H1 (cell line): ENCODE measurements at regions not wholly inside any gene's neighbourhood (a gene's known extent, or its start where the extent isn't known, plus 50 kb on each side); places are given as distances from the start of the nearest gene placed in this dataset.
"Not testable (repeated sequence)": the region's sequence is repeated elsewhere in the genome, so short reads cannot be mapped to it uniquely, and the experiment has no call there.

ENCODE experiments used
- CTCF ChIA-PET: fragments of 300-600 bp; sonication (Branson Sonifier 250); formaldehyde crosslinking; loops from one replicate; lab custom pipeline; 2021; ENCODE audit not compliant: partially characterized antibody; lab: Charles Lee
- POLR2A ChIA-PET: fragments of 300-600 bp; sonication (Branson Sonifier 250); formaldehyde crosslinking; loops from one replicate; lab custom pipeline; 2021; ENCODE audit warnings: inconsistent platforms; ENCODE audit not compliant: partially characterized antibody; lab: Charles Lee
- DNase-seq, 2 experiments: peaks; one replicate each; pipeline versions ENCODE4 v3.0.0 to v3.0.0-alpha.2; 2010 to 2022; ENCODE audit warnings: low spot score in 2 of 2, low read depth in 1 of 2, mixed read lengths in 1 of 2
- FAIRE-seq: peaks from 2 replicates; lab custom pipeline; 2011; peaks lifted over from hg19 to GRCh38; lab: Jason Lieb, UNC
- H2AFZ ChIP-seq: 2 replicates; pipeline ENCODE4 v1.8.1; 2012; ENCODE audit warnings: low read length, inconsistent platforms
- H2AK5ac ChIP-seq: 2 replicates; pipeline ENCODE4 v1.6.1; 2013; ENCODE audit warnings: low read depth, low read length
- H2BK120ac ChIP-seq: replicated peaks from 2 replicates; pipeline ENCODE3; 2013; ENCODE audit warnings: low read depth, low read length, inconsistent platforms
- H2BK12ac ChIP-seq: 2 replicates; pipeline ENCODE4 v1.6.1; 2013; ENCODE audit warnings: low read depth, low read length
- H2BK15ac ChIP-seq: 2 replicates; pipeline ENCODE4 v1.6.1; 2013; ENCODE audit warnings: low read length
- H2BK20ac ChIP-seq: 2 replicates; pipeline ENCODE4 v1.6.1; 2013; ENCODE audit warnings: low read length
- H2BK5ac ChIP-seq: 2 replicates; pipeline ENCODE4 v1.6.1; 2013; ENCODE audit warnings: low read depth, low read length
- H3K14ac ChIP-seq: 2 replicates; pipeline ENCODE4 v1.6.1; 2013; ENCODE audit warnings: inconsistent platforms; ENCODE audit not compliant: insufficient read length
- H3K18ac ChIP-seq: 2 replicates; pipeline ENCODE4 v1.6.1; 2013; ENCODE audit warnings: low read length; ENCODE audit errors: extremely low read depth
- H3K23ac ChIP-seq: 2 replicates; pipeline ENCODE4 v1.6.1; 2013; ENCODE audit warnings: inconsistent platforms; ENCODE audit not compliant: insufficient read length
- H3K23me2 ChIP-seq: 2 replicates; pipeline ENCODE4 v1.6.1; 2013; ENCODE audit warnings: low read depth, low read length
- H3K27ac ChIP-seq: 2 replicates; pipeline ENCODE4 v1.6.1; 2011; ENCODE audit warnings: low read depth, low read length, inconsistent platforms
- H3K27me3 ChIP-seq, 4 experiments: replicated peaks in 1 of 4; 1 replicate in 1 of 4; 2 replicates in 3 of 4; pipeline versions ENCODE4 v1.6.1 to v1.8.1; 2011 to 2013; ENCODE audit warnings: low read length in 3 of 4, mild to moderate bottlenecking in 3 of 4, inconsistent platforms in 2 of 4, mixed read lengths in 2 of 4, moderate library complexity in 1 of 4; ENCODE audit not compliant: control insufficient read depth in 3 of 4, insufficient read depth in 3 of 4; ENCODE audit errors: extremely low read depth in 1 of 4
- H3K36me3 ChIP-seq, 4 experiments: 2 replicates each; pipeline versions ENCODE4 v1.6.1 to v1.8.1; 2011 to 2013; ENCODE audit warnings: mild to moderate bottlenecking in 4 of 4, low read length in 3 of 4, moderate library complexity in 2 of 4, control low read depth in 1 of 4, inconsistent platforms in 1 of 4; ENCODE audit not compliant: insufficient read depth in 4 of 4, control insufficient read depth in 2 of 4
- H3K4ac ChIP-seq: replicated peaks from 2 replicates; pipeline ENCODE3; 2013; ENCODE audit warnings: low read length, low read depth, mixed read lengths, inconsistent platforms; ENCODE audit not compliant: insufficient read length
- H3K4me1 ChIP-seq, 4 experiments: replicated peaks in 1 of 4; 1 replicate in 1 of 4; 2 replicates in 3 of 4; pipeline versions ENCODE4 v1.6.1 to v1.8.1; 2011 to 2013; ENCODE audit warnings: low read length in 3 of 4, inconsistent platforms in 2 of 4, mixed read lengths in 1 of 4; ENCODE audit not compliant: insufficient read depth in 4 of 4, control insufficient read depth in 3 of 4
- H3K4me2 ChIP-seq, 2 experiments: 2 replicates each; pipeline versions ENCODE4 v1.6.1 to v1.8.1; 2011 to 2013; ENCODE audit warnings: low read depth in 2 of 2, low read length in 2 of 2, control low read depth in 1 of 2, inconsistent platforms in 1 of 2, mild to moderate bottlenecking in 1 of 2; ENCODE audit not compliant: insufficient read depth in 1 of 2
- H3K4me3 ChIP-seq, 4 experiments: fragments of 200-600, 300-600 bp in 1 of 4; sonication (generic), shearing (Covaris generic), sonication (Bioruptor Twin) in 1 of 4; 2 replicates each; pipeline versions ENCODE4 v1.5.1 to v1.8.1; 2011 to 2016; ENCODE audit warnings: low read length in 4 of 4, low read depth in 3 of 4, control low read depth in 2 of 4, inconsistent platforms in 2 of 4, mild to moderate bottlenecking in 2 of 4, mixed read lengths in 1 of 4, moderate library complexity in 1 of 4; ENCODE audit not compliant: insufficient read depth in 2 of 4; ENCODE audit errors: extremely low read depth in 1 of 4
- H3K56ac ChIP-seq: replicated peaks from 2 replicates; pipeline ENCODE3; 2013; ENCODE audit warnings: low read depth, mild to moderate bottlenecking, mixed read lengths, low read length, inconsistent platforms; ENCODE audit not compliant: insufficient read length
- H3K79me1 ChIP-seq: 2 replicates; pipeline ENCODE4 v1.6.1; 2013; ENCODE audit warnings: low read depth, low read length, control low read depth
- H3K79me2 ChIP-seq, 2 experiments: 2 replicates each; pipeline versions ENCODE4 v1.6.1 to v1.8.1; 2012 to 2013; ENCODE audit warnings: low read length in 2 of 2, mild to moderate bottlenecking in 2 of 2, inconsistent platforms in 1 of 2; ENCODE audit not compliant: insufficient read depth in 2 of 2, control insufficient read depth in 1 of 2
- H3K9ac ChIP-seq, 4 experiments: replicated peaks in 1 of 4; 1 replicate in 1 of 4; 2 replicates in 3 of 4; pipeline versions ENCODE4 v1.6.1 to v1.8.1; 2011 to 2013; ENCODE audit warnings: low read depth in 3 of 4, low read length in 3 of 4, control low read depth in 2 of 4, mild to moderate bottlenecking in 2 of 4, moderate library complexity in 2 of 4, inconsistent platforms in 1 of 4; ENCODE audit errors: extremely low read depth in 1 of 4
- H3K9me3 ChIP-seq, 2 experiments: 2 replicates each; pipeline versions ENCODE4 v1.6.1 to v1.8.1; 2012 to 2013; ENCODE audit warnings: mild to moderate bottlenecking in 2 of 2, moderate library complexity in 2 of 2, control low read depth in 1 of 2, inconsistent platforms in 1 of 2, low read depth in 1 of 2, low read length in 1 of 2, mixed read lengths in 1 of 2; ENCODE audit not compliant: insufficient read depth in 2 of 2
- H4K20me1 ChIP-seq, 2 experiments: replicated peaks in 1 of 2; 2 replicates each; pipeline versions ENCODE3 to v1.8.1; 2011 to 2013; ENCODE audit warnings: inconsistent platforms in 2 of 2, low read length in 2 of 2, mild to moderate bottlenecking in 1 of 2; ENCODE audit not compliant: insufficient read depth in 2 of 2, control insufficient read depth in 1 of 2
- H4K5ac ChIP-seq: 2 replicates; pipeline ENCODE4 v1.6.1; 2013; ENCODE audit warnings: low read length, low read depth, mixed read lengths, inconsistent platforms; ENCODE audit not compliant: insufficient read length
- H4K8ac ChIP-seq: 2 replicates; pipeline ENCODE4 v1.8.0; 2013; ENCODE audit warnings: mild to moderate bottlenecking, moderate library complexity, low read length, inconsistent platforms; ENCODE audit not compliant: insufficient read depth; ENCODE audit errors: extremely low read depth
- H4K91ac ChIP-seq: replicated peaks from 2 replicates; pipeline ENCODE3; 2013; ENCODE audit warnings: low read length, mixed read lengths, inconsistent platforms; ENCODE audit not compliant: insufficient read length
- WGBS, 2 experiments: shearing (Covaris generic) in 1 of 2; methylation state at CpG; one replicate each; pipeline versions ENCODE4 v1.1.6 to v1.1.7; 2013 to 2015; ENCODE audit warnings: low lambda C conversion rate in 2 of 2, mixed read lengths in 2 of 2, inconsistent platforms in 1 of 2, low coverage in 1 of 2, missing lambda C conversion rate in 1 of 2; ENCODE audit not compliant: insufficient replicate concordance in 2 of 2, insufficient coverage in 1 of 2, insufficient read length in 1 of 2; ENCODE audit errors: extremely low coverage in 1 of 2, missing lambda C conversion rate in 1 of 2; 5-methylcytosine and 5-hydroxymethylcytosine counted together

GRCh38 chr17:16865704-16866103 is 106.2 kb downstream of the TNFRSF13B start:
- H3K79me2 ChIP-seq, H3K4ac ChIP-seq, H3K14ac ChIP-seq, H3K27ac ChIP-seq, H2BK15ac ChIP-seq, H4K20me1 ChIP-seq, H3K23me2 ChIP-seq, H3K23ac ChIP-seq, H3K36me3 ChIP-seq, POLR2A ChIA-PET, H2AFZ ChIP-seq, H3K9me3 ChIP-seq, H2AK5ac ChIP-seq, H4K5ac ChIP-seq, H2BK5ac ChIP-seq, H4K91ac ChIP-seq, H3K4me3 ChIP-seq, H3K4me2 ChIP-seq, H2BK12ac ChIP-seq, H3K79me1 ChIP-seq, H3K27me3 ChIP-seq, H4K8ac ChIP-seq, H3K18ac ChIP-seq, H2BK120ac ChIP-seq, FAIRE-seq, H2BK20ac ChIP-seq, H3K4me1 ChIP-seq, H3K9ac ChIP-seq, DNase-seq, H3K56ac ChIP-seq: not testable (repeated sequence)
- CTCF ChIA-PET: interaction anchor here (0.6 kb wide), 1 partner anchor 405 kb away, joined by 3 read pairs; no protein-coding TSS in a partner anchor
- WGBS, 2 experiments: 94% methylated on average over 1 of the region's 8 CpGs; no CpG with 5 or more reads in 1 of the 2 experiments

- H3K4me3 ChIP-seq, H3K79me1 ChIP-seq, H3K9ac ChIP-seq, H2AK5ac ChIP-seq, H3K23me2 ChIP-seq, DNase-seq, H3K9me3 ChIP-seq, H4K8ac ChIP-seq, H3K36me3 ChIP-seq, H3K56ac ChIP-seq, H4K5ac ChIP-seq, H2BK120ac ChIP-seq, H2BK5ac ChIP-seq, H3K4ac ChIP-seq, H2BK20ac ChIP-seq, H2BK15ac ChIP-seq, H3K23ac ChIP-seq, H3K4me1 ChIP-seq, H3K79me2 ChIP-seq, POLR2A ChIA-PET, H2AFZ ChIP-seq, H2BK12ac ChIP-seq, CTCF ChIA-PET, H3K14ac ChIP-seq, H3K4me2 ChIP-seq, H3K18ac ChIP-seq, FAIRE-seq, H3K27ac ChIP-seq, H4K91ac ChIP-seq, H3K27me3 ChIP-seq, H4K20me1 ChIP-seq: not testable (repeated sequence)
- WGBS, 2 experiments: 92% methylated on average over 5 of the region's 13 CpGs; no CpG with 5 or more reads in 1 of the 2 experiments
Observed at GRCh38 chr17:16865077-16865613, 106.8 kb downstream of the TNFRSF13B start.
